CD4-positive, alpha-beta T cell (primary cell): ENCODE measurements at regions not wholly inside any gene's neighbourhood (a gene's known extent, or its start where the extent isn't known, plus 50 kb on each side); places are given as distances from the start of the nearest gene placed in this dataset.

Experiments
- ATAC-seq: fragments of 200-7000 bp; cut with Tn5 transposase; one replicate; pipeline ENCODE4 v1.10.0; 2022; ENCODE audit warnings: mild to moderate bottlenecking; ENCODE audit not compliant: poor library complexity
- CTCF ChIA-PET: fragments of 350-600 bp; sonication (Branson Sonifier 250); formaldehyde crosslinking; loops from one replicate; lab custom pipeline; 2021; ENCODE audit warnings: antibody characterized with exemption, inconsistent platforms; lab: Charles Lee
- POLR2A ChIA-PET: fragments of 350-600 bp; sonication (Branson Sonifier 250); formaldehyde crosslinking; loops from one replicate; lab custom pipeline; 2021; ENCODE audit warnings: antibody characterized with exemption, inconsistent platforms; lab: Charles Lee
- DNase-seq, 14 experiments: peaks; one replicate each; pipeline ENCODE4 v3.0.0-alpha.2; 2013 to 2020; ENCODE audit warnings: mixed read lengths in 2 of 14
- H3K27ac ChIP-seq, 2 donors: one replicate each; pipeline versions ENCODE4 v1.5.1 to v1.7.0; 2013; ENCODE audit warnings: low read length in 2 of 2, low read depth in 1 of 2, mild to moderate bottlenecking in 1 of 2
- H3K27me3 ChIP-seq, 2 experiments: 1 replicate in 1 of 2; 2 replicates in 1 of 2; pipeline versions ENCODE4 v1.6.1 to v1.7.0; 2013; ENCODE audit warnings: low read length in 2 of 2, control low read depth in 1 of 2, mild to moderate bottlenecking in 1 of 2, moderate library complexity in 1 of 2; ENCODE audit not compliant: insufficient read depth in 2 of 2, control insufficient read depth in 1 of 2
- H3K36me3 ChIP-seq: one replicate; pipeline ENCODE4 v1.6.1; 2013; ENCODE audit warnings: low read length, control low read depth; ENCODE audit not compliant: insufficient read depth
- H3K4me1 ChIP-seq: one replicate; pipeline ENCODE4 v1.6.1; 2013; ENCODE audit warnings: low read length, control low read depth; ENCODE audit not compliant: insufficient read depth
- H3K4me3 ChIP-seq: one replicate; pipeline ENCODE4 v1.5.1; 2013; ENCODE audit warnings: mild to moderate bottlenecking, low read length, moderate library complexity
- H3K9me3 ChIP-seq, 2 experiments: 1 replicate in 1 of 2; 2 replicates in 1 of 2; pipeline versions ENCODE4 v1.6.1 to v1.7.0; 2013; ENCODE audit warnings: low read length in 2 of 2, mild to moderate bottlenecking in 2 of 2, control low read depth in 1 of 2, moderate library complexity in 1 of 2; ENCODE audit not compliant: control insufficient read depth in 1 of 2, insufficient read depth in 1 of 2
- H3K27ac Mint-ChIP-seq: one replicate; pipeline ENCODE4 v1.8.0; 2020; ENCODE audit warnings: mixed read lengths
- H3K27me3 Mint-ChIP-seq: one replicate; pipeline ENCODE4 v1.8.0; 2021; ENCODE audit warnings: mixed read lengths
- H3K36me3 Mint-ChIP-seq: one replicate; pipeline ENCODE4 v1.8.0; 2021; ENCODE audit warnings: low read depth, mixed read lengths
- H3K4me1 Mint-ChIP-seq: one replicate; pipeline ENCODE4 v1.8.0; 2021; ENCODE audit warnings: low read depth, mixed read lengths
- H3K4me3 Mint-ChIP-seq: one replicate; pipeline ENCODE4 v1.8.0; 2020; ENCODE audit warnings: mild to moderate bottlenecking, mixed read lengths
- H3K9me3 Mint-ChIP-seq: one replicate; pipeline ENCODE4 v1.8.0; 2020; ENCODE audit warnings: mixed read lengths
- intact Hi-C, 2 experiments: fragments of 100-400 bp; cut with DNase I in 1 of 2; cut with micrococcal nuclease in 1 of 2; formaldehyde crosslinking; loops; one replicate each; pipeline versions ENCODE4 v1.15.1 to v1.9.0; 2023 to 2025; cut with DNase I, micrococcal nuclease
- TF ChIP-seq, protein P1 (sequence below): fragments of 200-600 bp; IDR thresholded peaks from one replicate; pipeline ENCODE4 v1.8.0; 2022; ENCODE audit warnings: antibody characterized with exemption, mild to moderate bottlenecking

DNA sequence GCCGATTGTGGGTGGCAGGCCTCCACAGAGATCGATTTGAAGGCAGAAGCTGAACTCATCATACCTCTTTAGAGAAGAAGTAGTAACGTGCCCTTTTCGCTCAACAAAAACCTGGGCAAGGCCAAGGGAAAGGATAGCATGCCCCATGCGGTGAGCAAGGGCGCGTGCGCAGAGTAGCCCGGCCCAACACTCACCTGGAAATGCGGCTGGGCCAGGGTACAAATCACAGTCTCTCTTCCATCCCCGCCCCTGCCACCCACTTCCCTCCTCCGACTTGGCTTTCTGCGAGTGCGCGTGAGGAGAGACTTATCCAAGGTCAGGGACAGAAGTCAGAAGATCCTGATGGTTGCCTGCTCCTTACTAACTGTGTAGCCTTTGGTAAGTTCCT lies 160.7 kb upstream of the C1orf21 start:
- ChIA-PET CTCF (no interaction called here), POLR2A (no interaction called here)
- Histone ChIP-seq H3K4me3 (no peak overlapping the region), H3K27ac (no peak overlapping the region), H3K36me3 (no peaks in the 10 kb centered on the region), H3K9me3 (no peaks in the 10 kb centered on the region), H3K27me3 (peaks cover 0 to 3% of the 10 kb centered on the region in 2 experiments), H3K4me1 (no peaks in the 10 kb centered on the region)
- no peak for ATAC-seq
- intact Hi-C loops = loop anchor here in 1 of 2 experiments (10.0 kb wide), 1 partner anchor 301 kb away; no protein-coding TSS in a partner anchor
- Mint-ChIP-seq H3K36me3 (no peaks in the 10 kb centered on the region), H3K27ac (no peak overlapping the region), H3K4me1 (no peaks in the 10 kb centered on the region), H3K9me3 (no peaks in the 10 kb centered on the region), H3K27me3 (peaks cover 5% of the 10 kb centered on the region), H3K4me3 (no peak overlapping the region)
- DNase-seq = no peak
- TF ChIP-seq, protein P1, sequence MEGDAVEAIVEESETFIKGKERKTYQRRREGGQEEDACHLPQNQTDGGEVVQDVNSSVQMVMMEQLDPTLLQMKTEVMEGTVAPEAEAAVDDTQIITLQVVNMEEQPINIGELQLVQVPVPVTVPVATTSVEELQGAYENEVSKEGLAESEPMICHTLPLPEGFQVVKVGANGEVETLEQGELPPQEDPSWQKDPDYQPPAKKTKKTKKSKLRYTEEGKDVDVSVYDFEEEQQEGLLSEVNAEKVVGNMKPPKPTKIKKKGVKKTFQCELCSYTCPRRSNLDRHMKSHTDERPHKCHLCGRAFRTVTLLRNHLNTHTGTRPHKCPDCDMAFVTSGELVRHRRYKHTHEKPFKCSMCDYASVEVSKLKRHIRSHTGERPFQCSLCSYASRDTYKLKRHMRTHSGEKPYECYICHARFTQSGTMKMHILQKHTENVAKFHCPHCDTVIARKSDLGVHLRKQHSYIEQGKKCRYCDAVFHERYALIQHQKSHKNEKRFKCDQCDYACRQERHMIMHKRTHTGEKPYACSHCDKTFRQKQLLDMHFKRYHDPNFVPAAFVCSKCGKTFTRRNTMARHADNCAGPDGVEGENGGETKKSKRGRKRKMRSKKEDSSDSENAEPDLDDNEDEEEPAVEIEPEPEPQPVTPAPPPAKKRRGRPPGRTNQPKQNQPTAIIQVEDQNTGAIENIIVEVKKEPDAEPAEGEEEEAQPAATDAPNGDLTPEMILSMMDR = no peak

DNA sequence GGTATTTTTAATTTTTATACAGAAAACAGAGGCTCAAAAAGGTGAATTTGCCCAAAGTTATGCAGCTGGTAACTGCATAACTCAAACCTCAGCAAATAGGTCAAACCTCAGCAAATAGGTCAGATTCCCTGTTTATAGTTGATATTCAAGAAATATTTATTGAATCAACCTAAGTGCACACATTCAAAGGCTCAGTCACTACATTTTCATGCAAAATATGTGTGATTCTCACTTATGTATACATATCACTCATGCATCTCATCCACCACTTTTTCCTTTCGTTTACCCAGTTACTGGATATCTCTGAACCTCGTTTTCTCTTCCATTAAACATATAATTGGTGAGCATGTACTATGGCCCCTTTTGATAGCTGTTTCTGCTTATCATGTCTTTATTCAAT lies 158.3 kb upstream of the C1orf21 start:
- TF ChIP-seq, protein P1 = no peak
- H3K4me1 ChIP-seq = no peaks in the 10 kb centered on the region
- intact Hi-C loops = loop anchor here in 1 of 2 experiments (10.0 kb wide), 1 partner anchor 304 kb away; no protein-coding TSS in a partner anchor
- DNase-seq = no peak
- no peaks in the 10 kb centered on the region for H3K9me3 Mint-ChIP-seq
- peaks cover 2% of the 10 kb centered on the region for H3K27me3 Mint-ChIP-seq
- no peak for ATAC-seq
- ChIA-PET POLR2A (no interaction called here), CTCF (no interaction called here)
- no peak overlapping the region for H3K4me3 ChIP-seq
- H3K9me3 ChIP-seq = no peaks in the 10 kb centered on the region
- no peak overlapping the region for H3K27ac ChIP-seq
- H3K36me3 ChIP-seq = no peaks in the 10 kb centered on the region
- no peak overlapping the region for H3K27ac Mint-ChIP-seq
- H3K4me1 Mint-ChIP-seq = no peaks in the 10 kb centered on the region
- no peaks in the 10 kb centered on the region for H3K36me3 Mint-ChIP-seq
- H3K27me3 ChIP-seq = peaks cover 0 to 3% of the 10 kb centered on the region in 2 experiments
- no peak overlapping the region for H3K4me3 Mint-ChIP-seq

DNA sequence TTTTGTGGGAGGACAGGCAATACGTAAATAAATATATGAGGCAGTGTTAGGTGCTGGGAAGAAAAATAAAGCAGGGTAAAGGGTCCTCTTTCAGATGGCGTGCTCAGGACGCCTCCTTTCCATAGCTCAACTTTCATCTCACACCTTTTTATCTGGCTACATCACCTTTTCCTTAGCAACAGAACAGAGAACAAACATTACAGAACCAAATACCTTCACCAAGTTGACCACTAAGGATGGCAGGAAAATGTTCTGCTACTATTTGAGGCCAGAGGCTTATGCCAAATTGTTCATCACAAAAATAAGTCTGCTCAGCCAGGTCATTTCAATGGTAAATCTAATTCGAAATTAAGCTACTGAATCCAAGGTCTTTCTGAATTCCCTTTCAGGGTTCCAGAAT lies 149.2 kb upstream of the C1orf21 start:
- ATAC-seq (no peak), DNase-seq (no peak)
- Mint-ChIP-seq H3K36me3 (no peaks in the 10 kb centered on the region), H3K27me3 (peaks cover 25% of the 10 kb centered on the region), H3K4me1 (no peaks in the 10 kb centered on the region), H3K27ac (no peak overlapping the region), H3K9me3 (peaks cover 3% of the 10 kb centered on the region), H3K4me3 (no peak overlapping the region)
- intact Hi-C loops = no loop called here
- H3K9me3 ChIP-seq = peaks cover 0 to 9% of the 10 kb centered on the region in 2 experiments
- no peak overlapping the region for H3K27ac ChIP-seq
- H3K4me3 ChIP-seq = no peak overlapping the region
- ChIA-PET POLR2A (no interaction called here), CTCF (no interaction called here)
- peaks cover 0 to 6% of the 10 kb centered on the region in 2 experiments for H3K27me3 ChIP-seq
- no peaks in the 10 kb centered on the region for H3K4me1 ChIP-seq
- no peaks in the 10 kb centered on the region for H3K36me3 ChIP-seq
- TF ChIP-seq, protein P1 = no peak
